Activated T-cell treated with anti-CD3 and anti-CD28 coated beads for 4 hours (primary cell): ENCODE measurements at regions not wholly inside any gene's neighbourhood (a gene's known extent, or its start where the extent isn't known, plus 50 kb on each side); places are given as distances from the start of the nearest gene placed in this dataset.
A peak's percentile ranks its signal among the peaks of the same experiment; 100 is the strongest.
"Not testable (repeated sequence)": the region's sequence is repeated elsewhere in the genome, so short reads cannot be mapped to it uniquely, and the experiment has no call there.

Experiments
- DNase-seq: peaks from one replicate; pipeline ENCODE4 v3.0.0-alpha.2; 2020

DNA sequence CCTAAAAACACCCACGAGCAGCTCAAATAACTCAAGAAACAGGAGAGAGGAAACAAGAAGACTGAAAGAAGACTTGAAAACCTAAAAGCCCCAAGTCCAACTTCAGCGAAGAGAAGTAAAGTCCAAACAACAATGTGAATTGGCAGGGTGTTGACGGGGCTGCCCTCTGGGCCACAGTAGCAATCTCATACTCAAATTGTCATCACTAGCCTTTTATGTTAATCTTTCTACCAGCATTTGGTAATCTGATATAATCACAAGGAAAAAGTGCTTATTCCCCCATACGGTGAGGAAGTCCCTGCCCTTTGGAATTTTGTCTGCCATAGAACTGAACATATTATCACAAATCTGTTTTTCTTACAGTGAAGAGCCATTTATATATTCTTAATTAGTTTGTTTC is 51.5 kb upstream of the IFNE start:
- no peak for DNase-seq

DNA sequence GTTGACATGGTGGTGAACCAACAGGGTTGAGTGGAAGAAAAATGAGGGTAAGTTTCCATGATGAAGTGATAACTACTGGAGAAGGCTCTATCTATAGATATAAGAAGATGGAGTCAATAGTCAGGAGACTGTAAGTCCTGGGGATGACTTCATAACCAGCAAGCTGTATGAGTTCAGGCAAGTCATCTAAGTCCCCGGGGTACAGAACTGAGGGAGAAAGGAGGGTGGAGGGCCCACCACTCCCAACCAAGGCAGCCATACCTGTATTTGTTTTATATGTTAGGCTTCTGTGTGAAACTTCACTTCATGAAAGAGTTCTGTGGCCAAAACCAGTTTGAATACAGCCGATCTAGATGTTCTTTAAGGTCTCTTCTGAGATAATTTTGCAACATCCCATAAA is 53.3 kb upstream of the IFNE start:
- no peak for DNase-seq

DNA sequence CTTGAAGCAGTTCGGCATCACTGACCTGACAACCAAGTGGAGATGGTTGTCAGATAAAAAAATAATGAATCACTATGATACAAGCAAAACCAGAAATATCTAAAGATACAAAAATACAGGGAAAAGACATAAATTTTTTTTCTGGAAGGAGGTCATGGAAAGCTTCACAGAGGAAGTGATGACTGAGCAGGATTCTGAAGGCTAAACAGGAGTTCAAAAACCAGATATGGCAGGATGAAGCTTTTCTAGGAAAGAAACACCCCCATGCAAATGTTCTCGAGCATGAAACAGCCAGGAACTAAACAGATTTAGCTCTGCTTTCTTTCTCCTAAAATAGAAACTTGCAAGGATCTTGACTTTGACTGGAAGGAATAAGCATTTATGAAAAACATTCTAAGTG is 60.7 kb upstream of the IFNE start:
- no peak for DNase-seq

DNA sequence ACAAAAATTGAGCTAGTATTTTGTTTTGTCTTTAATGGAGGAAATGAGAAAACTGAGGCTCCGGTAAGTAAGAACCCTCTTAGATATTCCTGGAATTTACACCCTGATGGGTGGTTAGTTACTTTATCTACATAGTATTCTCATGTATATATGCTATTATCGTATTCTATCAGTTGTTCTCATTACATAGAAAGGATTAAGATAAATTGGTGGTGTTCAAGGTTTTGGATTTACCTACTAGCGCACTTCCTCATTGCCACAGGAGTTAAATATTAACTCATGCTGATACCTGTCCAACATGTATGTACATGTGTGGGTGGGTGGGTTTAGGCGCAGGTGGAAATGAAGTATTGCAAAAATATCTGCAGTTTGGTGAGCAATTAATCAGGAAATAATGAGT is 61.1 kb upstream of the IFNE start:
- no peak for DNase-seq

DNA sequence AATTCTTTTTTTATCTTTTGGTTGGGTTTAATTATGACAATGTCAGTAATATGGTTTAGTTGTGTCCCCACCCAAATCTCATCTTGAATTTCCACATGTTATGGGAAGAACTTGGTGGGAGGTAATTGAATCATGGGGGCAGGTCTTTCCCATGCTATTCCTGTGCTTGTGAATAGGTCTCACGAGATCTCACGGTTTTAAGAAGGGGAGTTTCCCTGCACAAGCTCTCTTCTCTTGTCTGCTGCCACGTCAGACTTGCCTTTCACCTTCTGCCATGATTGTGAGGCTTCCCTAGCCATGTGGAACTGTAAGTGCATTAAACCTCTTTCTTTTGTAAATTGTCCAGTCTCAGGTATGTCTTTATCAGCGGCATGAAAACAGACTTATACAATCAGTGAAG is 61.7 kb upstream of the IFNE start:
- DNase-seq, result not testable (repeated sequence)

DNA sequence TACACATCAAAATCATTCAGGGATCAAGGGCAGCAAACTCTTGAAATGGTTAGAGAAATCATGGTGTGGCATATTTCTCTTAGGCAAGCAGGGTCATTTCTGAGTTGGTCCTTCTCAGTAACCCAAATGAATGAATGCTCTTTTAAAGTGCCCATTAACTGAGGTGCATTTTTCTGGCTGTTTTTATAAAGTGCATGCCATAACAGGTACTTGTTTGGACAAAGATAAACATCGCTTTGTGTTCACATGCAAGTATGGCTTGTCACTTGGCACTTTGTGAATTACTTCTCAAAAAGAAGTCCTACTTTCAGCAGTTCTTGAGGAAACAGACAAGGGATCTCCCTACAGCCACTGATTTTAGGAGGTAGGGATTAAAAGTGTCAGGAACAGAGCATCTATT is 64.8 kb upstream of the IFNE start:
- DNase-seq, result no peak

DNA sequence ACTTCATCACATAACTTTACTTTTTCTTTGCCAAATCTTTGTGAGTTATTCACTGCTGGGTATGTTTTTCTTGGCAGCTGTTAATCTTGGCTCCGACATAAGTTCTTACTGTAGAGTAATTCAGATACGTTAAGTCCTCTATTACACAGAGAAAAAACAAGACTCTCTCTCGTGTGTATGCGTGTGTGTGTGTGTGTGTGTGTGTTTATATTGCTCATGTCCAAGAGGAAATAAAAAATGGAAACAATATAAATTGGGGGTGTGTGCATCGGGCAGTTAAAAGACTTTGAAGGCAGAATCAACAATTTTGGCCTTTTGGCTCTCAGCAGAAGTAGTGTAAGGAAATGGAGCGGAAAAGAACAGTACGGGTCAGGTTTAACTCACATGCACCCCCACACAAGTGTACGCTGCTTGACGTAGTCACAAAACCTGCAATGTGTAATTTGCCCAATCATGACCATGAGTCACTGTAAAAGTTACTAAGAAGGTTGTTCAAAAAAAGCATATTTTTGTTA is 67.2 kb upstream of the IFNE start:
- DNase-seq, result no peak

DNA sequence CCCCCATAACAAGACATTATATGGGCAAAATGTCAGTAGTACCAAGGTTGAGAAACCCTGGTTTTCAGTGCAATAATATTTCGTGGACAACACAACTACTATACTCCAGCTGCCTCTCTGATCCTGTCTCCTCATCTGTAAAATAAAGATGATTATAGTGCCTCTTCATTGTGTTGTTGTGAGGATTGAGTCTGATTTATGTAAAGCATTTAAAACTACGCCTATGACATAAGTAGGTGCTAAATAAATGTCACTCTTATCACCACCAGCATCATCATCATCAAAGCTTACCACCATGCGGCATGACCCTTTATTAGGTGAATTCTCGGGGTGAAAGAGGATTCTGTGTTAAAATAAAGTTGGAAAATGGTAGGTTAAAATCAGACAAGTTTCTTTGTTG is 67.8 kb upstream of the IFNE start:
- no peak for DNase-seq

DNA sequence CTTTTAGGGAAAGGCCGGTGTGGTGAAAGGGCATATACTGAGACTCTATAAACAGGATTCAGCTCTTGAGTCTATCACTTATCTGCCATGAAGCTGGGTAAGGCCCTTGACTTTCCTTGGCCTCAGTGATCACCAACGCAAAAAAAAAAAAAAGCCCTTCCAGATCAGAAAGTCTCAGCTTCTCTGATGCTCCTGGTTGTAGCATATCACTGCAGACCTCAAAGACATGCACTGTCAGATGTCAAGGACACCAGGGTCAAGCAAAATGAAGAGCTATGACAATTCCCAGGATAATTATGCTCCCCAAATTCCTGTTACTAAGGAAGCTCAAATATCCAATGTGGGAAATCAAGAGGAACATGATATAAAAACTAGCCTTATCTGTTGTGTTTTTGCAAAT is 68.3 kb upstream of the IFNE start:
- DNase-seq, result no peak

DNA sequence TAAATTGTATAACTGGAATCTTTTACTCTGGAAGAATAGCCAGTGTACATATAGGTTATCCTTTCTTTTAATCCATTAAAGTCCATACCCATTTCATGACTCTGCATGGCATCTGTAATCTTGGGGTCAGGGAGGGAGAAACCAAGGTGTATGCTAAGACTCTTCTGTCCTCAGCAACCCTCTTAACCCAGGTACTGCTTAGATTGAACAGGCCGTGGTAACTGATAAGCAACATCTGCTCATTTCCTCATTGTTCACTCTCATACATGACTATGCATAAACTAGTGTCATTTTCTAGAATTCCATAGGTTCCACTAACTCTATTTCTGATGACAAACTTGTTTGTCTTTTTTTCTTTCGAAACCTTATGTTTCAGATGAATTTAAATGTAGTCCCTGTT is 69.3 kb upstream of the IFNE start:
- no peak for DNase-seq

DNA sequence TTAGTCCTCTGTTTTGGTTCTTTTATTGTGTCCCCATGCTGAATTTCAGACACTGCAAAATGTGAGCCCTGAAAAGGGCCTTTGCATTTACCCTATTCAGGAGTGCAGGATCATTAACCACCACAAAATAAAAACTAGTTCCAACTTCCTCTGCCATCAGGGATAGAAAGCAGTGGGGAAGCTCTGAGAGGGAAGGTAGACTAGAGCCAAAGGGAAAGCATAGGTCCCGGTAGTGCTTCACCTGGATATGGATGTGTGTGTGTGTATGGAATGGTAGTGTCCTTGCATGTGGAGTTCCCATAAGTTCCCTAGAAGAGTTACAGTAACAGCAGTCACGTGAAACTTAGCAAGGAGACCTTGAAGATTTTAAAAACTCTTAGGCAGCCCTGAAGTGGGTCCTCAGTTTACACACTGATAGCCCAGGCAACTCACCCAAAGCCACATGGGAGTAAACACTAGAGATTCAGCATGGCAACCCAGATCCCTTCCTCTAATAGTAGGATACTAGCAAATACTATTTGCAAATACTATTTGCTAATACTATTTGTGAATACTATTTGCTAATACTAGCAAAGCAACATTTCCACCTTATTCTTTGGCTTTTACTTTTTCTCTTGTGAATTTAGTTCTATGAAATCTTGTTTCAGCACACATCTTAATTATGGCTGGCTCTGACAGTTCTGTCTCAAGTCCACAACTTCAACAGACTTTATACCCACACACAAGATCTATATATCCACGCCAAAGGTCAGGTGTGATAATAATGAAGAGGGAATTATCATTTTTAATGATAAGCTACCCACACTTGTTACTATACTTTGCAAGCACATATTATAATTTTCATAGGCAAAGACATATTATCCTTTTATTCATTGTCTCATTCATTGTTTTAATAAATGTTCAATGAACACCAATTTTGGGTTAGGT is 70.4 kb upstream of the IFNE start:
- DNase-seq, result no peak

DNA sequence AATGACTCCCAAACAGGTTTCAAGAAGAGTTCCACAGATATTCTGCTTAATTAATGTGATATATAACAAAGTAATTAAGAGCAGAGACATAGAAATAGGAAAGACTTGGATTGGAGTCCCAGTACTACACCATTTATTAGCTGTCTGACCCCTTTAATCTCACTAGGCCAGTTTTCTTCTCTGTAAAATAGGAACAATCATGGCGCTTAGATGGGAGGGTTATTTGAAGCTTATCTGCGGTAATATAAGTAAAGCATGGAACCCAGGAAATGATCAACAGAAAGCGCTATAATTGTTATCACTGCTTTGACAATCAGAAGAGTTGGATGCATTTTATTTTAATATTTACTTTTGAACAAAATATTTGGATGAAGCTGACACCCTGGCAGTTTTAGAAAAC is 71.3 kb upstream of the IFNE start:
- DNase-seq, result no peak

DNA sequence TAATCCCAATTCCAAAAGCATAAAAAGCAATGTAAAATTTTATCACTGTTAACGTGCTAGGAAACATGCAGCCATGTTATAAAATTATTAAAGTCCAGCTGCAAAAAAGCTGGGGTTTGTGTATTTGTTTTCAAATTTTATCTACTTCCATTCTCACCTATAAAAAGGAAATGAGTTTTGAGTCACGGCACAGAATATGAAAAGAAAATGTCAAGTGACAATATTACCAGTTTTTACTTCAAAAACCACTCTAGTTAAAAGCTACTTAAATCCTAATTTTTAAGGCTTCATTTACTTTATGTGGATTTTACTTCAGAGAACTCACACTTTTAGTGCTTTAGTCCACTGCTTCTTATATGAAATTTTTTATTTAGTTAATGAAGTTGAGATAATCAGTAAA is 72.7 kb upstream of the IFNE start:
- no peak for DNase-seq

DNA sequence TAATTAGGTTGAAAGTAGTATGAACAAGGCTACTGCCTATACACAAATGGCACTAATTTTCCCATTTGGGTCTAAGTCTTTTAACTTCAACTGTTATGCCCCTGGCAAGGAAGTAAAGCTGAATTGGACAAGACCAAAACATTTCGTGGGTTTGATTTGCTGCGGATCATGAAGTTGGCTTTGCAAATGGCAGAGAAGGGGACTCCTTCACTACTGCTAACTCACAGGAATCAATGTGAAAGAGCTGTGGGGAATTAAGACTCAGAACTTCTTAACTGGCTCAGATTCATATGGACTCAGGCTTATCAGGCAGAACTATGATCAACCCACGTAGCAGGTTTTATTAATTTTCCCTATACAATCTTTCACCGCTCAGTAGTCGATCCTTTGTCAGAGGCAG is 73.8 kb upstream of the IFNE start:
- DNase-seq, result no peak

DNA sequence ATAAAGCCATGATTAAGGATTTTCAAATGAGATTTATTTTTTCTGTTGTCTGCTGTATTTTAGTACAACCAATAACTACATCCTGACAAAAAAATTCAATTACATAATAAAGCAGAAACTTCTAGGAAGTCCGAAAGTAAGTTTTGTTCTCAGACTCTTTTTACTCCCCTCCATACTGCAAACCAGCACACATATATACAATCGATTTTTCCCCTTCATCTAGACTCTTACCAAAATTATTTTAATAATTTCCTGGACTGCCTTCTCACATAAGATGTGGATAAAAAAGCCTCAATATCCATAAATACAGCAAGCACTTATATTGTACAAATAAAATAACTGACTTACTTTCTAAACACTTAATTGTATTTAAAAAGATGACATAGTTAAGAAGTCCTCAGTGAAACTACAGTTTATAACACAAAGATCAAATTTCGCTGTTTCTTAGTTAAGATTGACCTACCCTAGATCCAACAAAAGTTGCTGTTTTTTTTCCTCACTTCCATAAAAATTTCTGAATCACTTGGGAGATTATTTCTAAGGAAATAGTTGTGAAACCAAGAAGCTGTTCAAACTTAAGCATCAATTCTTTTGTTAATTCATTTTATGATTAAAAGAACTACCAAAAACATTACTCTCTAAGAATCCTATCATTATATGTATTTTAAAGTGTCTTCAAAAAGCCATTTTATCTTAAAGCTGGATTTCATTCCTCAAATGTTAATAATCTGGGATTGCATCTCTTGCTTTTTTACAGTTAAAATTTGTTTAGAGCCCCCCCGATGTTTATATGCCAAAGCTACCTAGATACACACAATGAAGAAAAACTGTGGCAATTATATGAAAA is 74.7 kb upstream of the IFNE start:
- no peak for DNase-seq

DNA sequence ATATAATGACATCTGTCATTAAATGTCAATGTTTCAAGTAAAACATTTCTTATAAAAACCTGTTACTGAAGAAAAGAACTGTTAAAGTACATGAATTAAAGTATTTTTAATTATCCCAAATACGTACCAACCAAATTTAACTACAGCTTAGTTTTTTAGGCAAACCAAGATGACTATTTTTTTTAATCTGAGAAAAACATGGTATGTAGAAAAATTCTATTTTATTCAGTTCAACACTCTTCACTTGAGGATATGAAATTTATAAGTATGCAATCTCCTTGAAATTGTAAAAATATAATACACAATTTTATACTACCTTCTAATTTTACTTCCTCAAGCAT is 75.3 kb upstream of the IFNE start:
- no peak for DNase-seq

DNA sequence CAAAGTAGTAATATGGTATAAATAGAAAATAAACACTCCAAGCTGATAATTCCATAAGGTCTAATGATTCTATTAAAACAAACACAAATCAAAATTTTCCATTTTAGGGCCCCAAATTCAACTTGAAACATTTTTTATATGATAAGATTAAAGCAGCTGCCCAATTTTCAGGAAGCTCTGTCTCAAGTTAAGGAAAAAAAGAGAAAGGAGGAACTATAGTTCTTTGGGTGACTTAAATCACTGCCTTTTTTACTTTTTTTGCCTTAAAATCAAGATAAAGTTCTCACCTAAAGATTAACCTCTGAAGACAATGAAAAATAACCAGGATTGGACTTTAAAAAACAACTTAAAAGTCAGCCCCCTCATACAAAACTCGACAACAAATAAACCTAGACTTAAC is 76.0 kb upstream of the IFNE start:
- DNase-seq, result no peak

DNA sequence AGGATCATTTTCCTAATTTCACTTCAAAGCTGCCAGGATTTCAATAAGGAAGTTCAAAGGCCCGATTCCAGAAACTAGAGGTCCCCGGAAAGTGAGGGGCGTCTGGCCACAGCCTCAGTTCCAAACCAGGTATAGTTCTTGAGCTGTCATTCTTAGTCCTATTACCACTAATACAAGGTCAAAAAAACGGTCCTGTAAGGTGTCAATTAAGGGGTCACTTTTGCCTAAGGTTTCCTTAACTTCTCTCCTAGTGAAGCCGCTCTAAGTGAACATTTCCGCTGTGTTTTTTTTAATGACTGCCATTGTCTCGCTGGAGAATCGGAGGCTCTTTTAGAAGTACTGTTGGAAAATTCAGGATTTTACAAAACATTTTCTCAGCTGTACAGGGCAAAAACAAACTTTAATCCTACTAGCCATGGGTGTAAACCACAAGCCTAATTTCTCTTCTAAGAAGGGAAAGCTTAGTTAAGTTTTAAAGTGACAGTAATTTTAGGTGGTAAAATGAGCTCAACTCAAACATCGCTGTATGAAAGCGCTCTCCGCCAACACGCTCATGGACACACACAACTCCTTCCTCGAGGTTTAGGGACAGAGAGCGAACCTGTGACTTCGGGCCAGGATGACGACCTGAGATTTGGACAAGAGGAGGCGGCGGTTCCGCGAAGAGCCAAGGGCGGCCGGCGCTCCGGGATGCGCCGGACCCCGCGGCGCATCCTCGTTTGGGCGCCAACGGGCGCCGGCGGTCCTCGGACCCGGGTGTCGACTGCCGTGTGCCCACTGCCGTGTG is 76.7 kb upstream of the IFNE start:
- DNase-seq, result no peak

DNA sequence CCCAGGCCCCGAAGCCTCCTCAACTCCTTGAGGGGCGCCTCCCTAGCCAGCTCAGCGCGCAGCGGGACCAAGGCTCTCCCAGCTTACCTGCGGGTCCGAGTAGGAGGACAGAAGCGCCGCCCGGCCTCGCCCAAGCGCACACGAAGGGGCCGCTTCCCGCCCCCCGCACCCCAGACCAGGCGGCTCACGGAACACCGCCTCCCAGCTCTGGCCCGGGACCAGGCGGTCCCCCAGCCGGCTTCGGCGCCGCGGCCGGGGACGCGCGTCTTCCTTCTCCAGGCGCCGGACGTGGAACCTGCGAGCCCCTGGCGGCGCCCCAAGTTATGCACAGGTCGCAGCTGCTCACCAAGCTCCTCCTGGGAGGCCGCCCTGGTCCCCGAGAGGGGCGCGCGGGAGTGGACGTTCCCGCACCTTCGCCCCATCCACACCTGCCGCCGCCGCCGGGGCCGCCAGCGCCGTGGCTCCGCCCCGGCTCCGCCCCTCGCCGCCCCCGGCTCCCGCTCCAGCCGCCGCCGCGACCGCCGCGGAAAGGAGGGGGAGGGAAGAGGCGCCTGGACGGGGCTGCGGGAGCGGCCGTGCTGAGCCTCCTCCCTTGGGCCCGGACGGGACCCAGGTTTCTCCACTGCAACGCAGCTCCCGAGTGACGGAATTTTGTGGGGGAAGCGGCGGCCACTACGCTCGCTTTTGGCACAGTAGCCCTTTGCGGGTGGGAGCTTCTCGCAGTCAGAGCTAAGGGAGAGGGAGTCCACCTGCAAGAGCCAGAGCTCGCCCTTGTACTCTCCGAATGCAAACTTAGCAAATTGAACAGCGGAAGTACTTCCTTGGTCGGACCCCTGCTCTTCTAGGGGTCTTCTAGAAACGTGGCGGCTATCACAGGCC is 77.5 kb upstream of the IFNE start:
- peak; percentile 32 for DNase-seq

DNA sequence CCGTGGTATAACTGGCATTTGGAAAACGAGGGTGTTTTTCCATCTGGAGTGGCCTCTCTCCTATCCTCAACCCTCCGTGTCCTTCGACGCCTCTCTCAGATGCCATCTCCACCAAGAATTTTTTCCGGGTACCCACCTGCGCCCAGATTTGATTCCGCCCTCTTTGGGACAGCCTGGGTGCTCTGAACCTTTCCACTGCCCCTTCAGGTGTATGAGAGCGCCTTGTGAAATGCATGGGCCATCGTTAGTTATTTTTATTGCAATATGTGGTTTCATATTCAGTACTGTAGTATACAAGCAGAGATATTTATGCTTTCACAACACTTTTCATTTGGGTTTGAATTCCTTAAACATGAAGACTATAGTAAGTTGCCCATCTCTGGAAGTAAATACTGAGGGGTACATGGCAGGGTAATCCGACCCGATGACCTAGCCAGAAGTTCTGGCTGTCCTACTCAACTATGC is 78.2 kb upstream of the IFNE start:
- no peak for DNase-seq

DNA sequence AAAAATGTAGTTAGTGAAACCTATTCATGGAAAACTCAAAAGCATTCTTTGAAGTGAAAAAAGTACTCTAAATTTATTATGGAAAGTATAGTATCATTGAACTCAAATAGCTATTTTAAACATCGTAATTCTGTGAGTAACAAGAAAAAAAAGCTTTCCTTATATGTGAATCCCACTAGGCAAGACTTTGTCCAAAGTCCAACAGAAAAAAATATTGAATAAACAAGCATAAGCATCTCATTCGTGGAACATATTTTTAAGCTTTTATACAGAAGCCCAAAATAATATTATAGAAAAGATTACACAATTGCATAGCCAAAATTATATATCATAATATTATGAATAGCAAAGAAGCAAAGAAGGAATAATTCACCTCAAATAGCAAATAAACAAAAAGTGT is 79.4 kb upstream of the IFNE start:
- no peak for DNase-seq

DNA sequence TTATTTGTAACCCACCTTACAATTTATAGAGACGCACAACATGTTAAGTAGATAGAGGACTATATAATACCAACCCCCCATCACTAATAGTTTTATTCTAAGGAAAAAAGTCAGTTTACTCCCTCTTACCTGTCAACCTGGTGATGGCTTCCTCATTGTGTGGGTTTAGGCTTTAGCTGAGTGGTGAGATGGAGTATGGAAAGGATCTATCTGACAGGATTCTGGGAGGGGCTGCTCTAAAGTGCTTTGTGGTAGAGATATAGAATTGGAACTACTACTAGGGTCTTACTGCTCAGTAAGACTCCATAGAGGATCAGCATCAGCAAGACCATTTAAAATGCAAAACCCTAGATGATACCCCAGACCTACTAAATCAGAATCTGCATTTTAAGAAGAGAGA is 82.1 kb upstream of the IFNE start:
- no peak for DNase-seq
